ENCODE measurements at regions not wholly inside any gene's neighbourhood (a gene's known extent, or its start where the extent isn't known, plus 50 kb on each side); places are given as distances from the start of the nearest gene placed in this dataset.

GRCh38 chr7:125386211-125386610 is 456.6 kb upstream of the POT1 start:
- TF ChIP-seq CTCF (IDR thresholded peaks at IDR 0.05 in 8 of 11, conservative IDR thresholded peaks at IDR 0.05 in 3 of 11): no peak
- TF ChIP-seq POLR2A (IDR thresholded peaks at IDR 0.05): no peak
- no peak for TF ChIP-seq POLR2AphosphoS5 (IDR thresholded peaks at IDR 0.05)

Measured in spleen (tissue), 7 donors.